WTC11 (cell line): ENCODE measurements at regions not wholly inside any gene's neighbourhood (a gene's known extent, or its start where the extent isn't known, plus 50 kb on each side); places are given as distances from the start of the nearest gene placed in this dataset.

Experiments used
- ATAC-seq: fragments of 200-7000 bp; cut with Tn5 transposase; 2 replicates; pipeline ENCODE4 v1.10.0; 2021; ENCODE audit warnings: mild to moderate bottlenecking, moderate library complexity
- CTCF ChIA-PET: fragments of 300-600 bp; sonication (Branson Sonifier 250); formaldehyde crosslinking; loops from one replicate; lab custom pipeline; 2021; ENCODE audit warnings: antibody characterized with exemption; lab: Charles Lee
- POLR2A ChIA-PET: fragments of 350-600 bp; sonication (Branson Sonifier 250); formaldehyde crosslinking; loops from one replicate; lab custom pipeline; 2021; ENCODE audit warnings: antibody characterized with exemption; lab: Charles Lee
- DNase-seq: peaks from one replicate; pipeline ENCODE4 v3.0.0; 2021; ENCODE audit warnings: low spot score
- H3K27ac Mint-ChIP-seq: 2 replicates; pipeline ENCODE4 v1.8.0; 2021; ENCODE audit warnings: mixed read lengths
- H3K27me3 Mint-ChIP-seq: 2 replicates; pipeline ENCODE4 v1.8.0; 2021; ENCODE audit warnings: low read depth, mild to moderate bottlenecking, moderate library complexity, mixed read lengths
- H3K36me3 Mint-ChIP-seq: 2 replicates; pipeline ENCODE4 v1.8.0; 2021; ENCODE audit warnings: mixed read lengths
- H3K4me1 Mint-ChIP-seq: 2 replicates; pipeline ENCODE4 v1.8.0; 2022; ENCODE audit warnings: mixed read lengths
- H3K4me3 Mint-ChIP-seq: 2 replicates; pipeline ENCODE4 v1.8.0; 2021; ENCODE audit warnings: mild to moderate bottlenecking, moderate library complexity, mixed read lengths
- H3K9me3 Mint-ChIP-seq: 2 replicates; pipeline ENCODE4 v1.8.0; 2021; ENCODE audit warnings: mixed read lengths
- EMX1 ChIP-seq: fragments of 250-450 bp; sonication (Bioruptor Pico); IDR thresholded peaks from 2 replicates; pipeline ENCODE4 v1.8.0; 2021; ENCODE audit warnings: mild to moderate bottlenecking
- ETV6 ChIP-seq: sonication (generic); formaldehyde crosslinking; IDR thresholded peaks from 2 replicates; pipeline ENCODE4 v1.8.1; 2022; ENCODE audit warnings: mild to moderate bottlenecking, missing genetic modification reagents
- FOXK1 ChIP-seq: sonication (generic); formaldehyde crosslinking; IDR thresholded peaks from 2 replicates; pipeline ENCODE4 v1.8.0; 2022; ENCODE audit warnings: mild to moderate bottlenecking, moderate library complexity, missing genetic modification reagents
- IRF2 ChIP-seq: sonication (generic); formaldehyde crosslinking; IDR thresholded peaks from 2 replicates; pipeline ENCODE4 v1.8.0; 2022; ENCODE audit warnings: low read depth, missing genetic modification reagents, borderline replicate concordance
- KAT7 ChIP-seq: sonication (generic); formaldehyde crosslinking; IDR thresholded peaks from 2 replicates; pipeline ENCODE4 v1.8.1; 2023; ENCODE audit warnings: missing genetic modification reagents, mild to moderate bottlenecking, borderline replicate concordance
- NR2C2 ChIP-seq: sonication (generic); formaldehyde crosslinking; IDR thresholded peaks from 2 replicates; pipeline ENCODE4 v1.8.0; 2022; ENCODE audit warnings: mild to moderate bottlenecking, missing genetic modification reagents
- SOX15 ChIP-seq: fragments of 250-450 bp; sonication (Bioruptor Pico); IDR thresholded peaks from 2 replicates; pipeline ENCODE4 v1.9.0; 2021; ENCODE audit warnings: mild to moderate bottlenecking
- TCF7 ChIP-seq: sonication (generic); formaldehyde crosslinking; IDR thresholded peaks from 2 replicates; pipeline ENCODE4 v1.8.0; 2022; ENCODE audit warnings: mild to moderate bottlenecking, low read depth, missing genetic modification reagents, moderate library complexity
- TEAD1 ChIP-seq: sonication (generic); formaldehyde crosslinking; IDR thresholded peaks from 2 replicates; pipeline ENCODE4 v1.8.0; 2022; ENCODE audit warnings: mild to moderate bottlenecking, missing genetic modification reagents
- ZNF121 ChIP-seq: sonication (generic); formaldehyde crosslinking; IDR thresholded peaks from 2 replicates; pipeline ENCODE4 v1.8.0; 2023; ENCODE audit warnings: missing genetic modification reagents
- ZNF396 ChIP-seq: fragments of 250-450 bp; sonication (Bioruptor Pico); IDR thresholded peaks from 2 replicates; pipeline ENCODE4 v1.8.0; 2021; ENCODE audit warnings: mild to moderate bottlenecking, moderate library complexity, borderline replicate concordance
- TF ChIP-seq, protein P1 (sequence below): sonication (generic); formaldehyde crosslinking; IDR thresholded peaks from 2 replicates; pipeline ENCODE4 v1.8.0; 2022; ENCODE audit warnings: mild to moderate bottlenecking, missing genetic modification reagents
- TF ChIP-seq, protein P2 (sequence below): sonication (generic); formaldehyde crosslinking; IDR thresholded peaks from 2 replicates; pipeline ENCODE4 v1.8.0; 2022; ENCODE audit warnings: missing genetic modification reagents
- TF ChIP-seq, protein P3 (sequence below): fragments of 200-600 bp; IDR thresholded peaks from 2 replicates; pipeline ENCODE4 v1.8.0; 2022; ENCODE audit warnings: antibody characterized with exemption
- TF ChIP-seq, protein P4 (sequence below): fragments of 250-450 bp; sonication (Bioruptor Pico); IDR thresholded peaks from 2 replicates; pipeline ENCODE4 v1.9.0; 2021; ENCODE audit warnings: mild to moderate bottlenecking
- TF ChIP-seq, protein P5 (sequence below): sonication (generic); formaldehyde crosslinking; IDR thresholded peaks from 2 replicates; pipeline ENCODE4 v1.8.1; 2023; ENCODE audit warnings: mild to moderate bottlenecking, missing genetic modification reagents, borderline replicate concordance
- TF ChIP-seq, protein P6 (sequence below): fragments of 250-450 bp; sonication (Bioruptor Pico); IDR thresholded peaks from 2 replicates; pipeline ENCODE4 v1.9.0; 2021; ENCODE audit warnings: mild to moderate bottlenecking

DNA sequence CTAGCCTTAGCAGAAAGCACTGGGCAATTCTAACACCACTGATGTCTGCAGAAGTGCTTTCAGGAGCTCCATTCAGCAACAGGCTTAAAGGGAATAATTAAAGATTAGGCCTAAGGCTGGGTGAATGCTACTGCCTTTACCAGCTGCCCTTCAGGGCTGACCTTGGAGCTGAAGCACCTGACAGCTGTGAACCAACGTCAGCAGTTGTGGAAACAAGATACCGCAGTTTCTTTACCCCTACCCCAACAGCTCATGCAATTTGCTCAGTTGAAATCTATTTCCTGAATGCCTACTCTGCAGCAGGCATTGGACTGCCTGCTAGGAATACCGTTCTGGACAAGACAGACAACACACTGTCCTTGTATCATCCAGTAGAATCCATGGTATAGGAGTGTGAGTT lies 51.5 kb upstream of the ADTRP start:
- Mint-ChIP-seq H3K4me3 (no peak overlapping the region), H3K27me3 (no peaks in the 10 kb centered on the region; the same call in 1 of the 2 replicates), H3K27ac (no peak overlapping the region), H3K36me3 (no peaks in the 10 kb centered on the region), H3K4me1 (peaks cover 15% of the 10 kb centered on the region)
- DNase-seq = no peak
- no peak for ATAC-seq
- TF ChIP-seq SOX15 (no peak), NR2C2 (CRISPR knock-in tag) (no peak), EMX1 (CRISPR knock-in tag) (no peak), KAT7 (CRISPR knock-in tag) (no peak), TCF7 (CRISPR knock-in tag) (no peak), ETV6 (CRISPR knock-in tag) (no peak), TEAD1 (CRISPR knock-in tag) (no peak), IRF2 (CRISPR knock-in tag) (no peak), ZNF396 (no peak), FOXK1 (CRISPR knock-in tag) (no peak), ZNF121 (no peak)
- TF ChIP-seq, protein P1, sequence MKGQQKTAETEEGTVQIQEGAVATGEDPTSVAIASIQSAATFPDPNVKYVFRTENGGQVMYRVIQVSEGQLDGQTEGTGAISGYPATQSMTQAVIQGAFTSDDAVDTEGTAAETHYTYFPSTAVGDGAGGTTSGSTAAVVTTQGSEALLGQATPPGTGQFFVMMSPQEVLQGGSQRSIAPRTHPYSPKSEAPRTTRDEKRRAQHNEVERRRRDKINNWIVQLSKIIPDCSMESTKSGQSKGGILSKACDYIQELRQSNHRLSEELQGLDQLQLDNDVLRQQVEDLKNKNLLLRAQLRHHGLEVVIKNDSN (CRISPR knock-in tag) = no peak
- TF ChIP-seq, protein P2, sequence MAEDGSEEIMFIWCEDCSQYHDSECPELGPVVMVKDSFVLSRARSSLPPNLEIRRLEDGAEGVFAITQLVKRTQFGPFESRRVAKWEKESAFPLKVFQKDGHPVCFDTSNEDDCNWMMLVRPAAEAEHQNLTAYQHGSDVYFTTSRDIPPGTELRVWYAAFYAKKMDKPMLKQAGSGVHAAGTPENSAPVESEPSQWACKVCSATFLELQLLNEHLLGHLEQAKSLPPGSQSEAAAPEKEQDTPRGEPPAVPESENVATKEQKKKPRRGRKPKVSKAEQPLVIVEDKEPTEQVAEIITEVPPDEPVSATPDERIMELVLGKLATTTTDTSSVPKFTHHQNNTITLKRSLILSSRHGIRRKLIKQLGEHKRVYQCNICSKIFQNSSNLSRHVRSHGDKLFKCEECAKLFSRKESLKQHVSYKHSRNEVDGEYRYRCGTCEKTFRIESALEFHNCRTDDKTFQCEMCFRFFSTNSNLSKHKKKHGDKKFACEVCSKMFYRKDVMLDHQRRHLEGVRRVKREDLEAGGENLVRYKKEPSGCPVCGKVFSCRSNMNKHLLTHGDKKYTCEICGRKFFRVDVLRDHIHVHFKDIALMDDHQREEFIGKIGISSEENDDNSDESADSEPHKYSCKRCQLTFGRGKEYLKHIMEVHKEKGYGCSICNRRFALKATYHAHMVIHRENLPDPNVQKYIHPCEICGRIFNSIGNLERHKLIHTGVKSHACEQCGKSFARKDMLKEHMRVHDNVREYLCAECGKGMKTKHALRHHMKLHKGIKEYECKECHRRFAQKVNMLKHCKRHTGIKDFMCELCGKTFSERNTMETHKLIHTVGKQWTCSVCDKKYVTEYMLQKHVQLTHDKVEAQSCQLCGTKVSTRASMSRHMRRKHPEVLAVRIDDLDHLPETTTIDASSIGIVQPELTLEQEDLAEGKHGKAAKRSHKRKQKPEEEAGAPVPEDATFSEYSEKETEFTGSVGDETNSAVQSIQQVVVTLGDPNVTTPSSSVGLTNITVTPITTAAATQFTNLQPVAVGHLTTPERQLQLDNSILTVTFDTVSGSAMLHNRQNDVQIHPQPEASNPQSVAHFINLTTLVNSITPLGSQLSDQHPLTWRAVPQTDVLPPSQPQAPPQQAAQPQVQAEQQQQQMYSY (CRISPR knock-in tag) = no peak
- TF ChIP-seq, protein P3, sequence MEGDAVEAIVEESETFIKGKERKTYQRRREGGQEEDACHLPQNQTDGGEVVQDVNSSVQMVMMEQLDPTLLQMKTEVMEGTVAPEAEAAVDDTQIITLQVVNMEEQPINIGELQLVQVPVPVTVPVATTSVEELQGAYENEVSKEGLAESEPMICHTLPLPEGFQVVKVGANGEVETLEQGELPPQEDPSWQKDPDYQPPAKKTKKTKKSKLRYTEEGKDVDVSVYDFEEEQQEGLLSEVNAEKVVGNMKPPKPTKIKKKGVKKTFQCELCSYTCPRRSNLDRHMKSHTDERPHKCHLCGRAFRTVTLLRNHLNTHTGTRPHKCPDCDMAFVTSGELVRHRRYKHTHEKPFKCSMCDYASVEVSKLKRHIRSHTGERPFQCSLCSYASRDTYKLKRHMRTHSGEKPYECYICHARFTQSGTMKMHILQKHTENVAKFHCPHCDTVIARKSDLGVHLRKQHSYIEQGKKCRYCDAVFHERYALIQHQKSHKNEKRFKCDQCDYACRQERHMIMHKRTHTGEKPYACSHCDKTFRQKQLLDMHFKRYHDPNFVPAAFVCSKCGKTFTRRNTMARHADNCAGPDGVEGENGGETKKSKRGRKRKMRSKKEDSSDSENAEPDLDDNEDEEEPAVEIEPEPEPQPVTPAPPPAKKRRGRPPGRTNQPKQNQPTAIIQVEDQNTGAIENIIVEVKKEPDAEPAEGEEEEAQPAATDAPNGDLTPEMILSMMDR = no peak
- TF ChIP-seq, protein P4, sequence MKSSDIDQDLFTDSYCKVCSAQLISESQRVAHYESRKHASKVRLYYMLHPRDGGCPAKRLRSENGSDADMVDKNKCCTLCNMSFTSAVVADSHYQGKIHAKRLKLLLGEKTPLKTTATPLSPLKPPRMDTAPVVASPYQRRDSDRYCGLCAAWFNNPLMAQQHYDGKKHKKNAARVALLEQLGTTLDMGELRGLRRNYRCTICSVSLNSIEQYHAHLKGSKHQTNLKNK (CRISPR knock-in tag) = no peak
- TF ChIP-seq, protein P5, sequence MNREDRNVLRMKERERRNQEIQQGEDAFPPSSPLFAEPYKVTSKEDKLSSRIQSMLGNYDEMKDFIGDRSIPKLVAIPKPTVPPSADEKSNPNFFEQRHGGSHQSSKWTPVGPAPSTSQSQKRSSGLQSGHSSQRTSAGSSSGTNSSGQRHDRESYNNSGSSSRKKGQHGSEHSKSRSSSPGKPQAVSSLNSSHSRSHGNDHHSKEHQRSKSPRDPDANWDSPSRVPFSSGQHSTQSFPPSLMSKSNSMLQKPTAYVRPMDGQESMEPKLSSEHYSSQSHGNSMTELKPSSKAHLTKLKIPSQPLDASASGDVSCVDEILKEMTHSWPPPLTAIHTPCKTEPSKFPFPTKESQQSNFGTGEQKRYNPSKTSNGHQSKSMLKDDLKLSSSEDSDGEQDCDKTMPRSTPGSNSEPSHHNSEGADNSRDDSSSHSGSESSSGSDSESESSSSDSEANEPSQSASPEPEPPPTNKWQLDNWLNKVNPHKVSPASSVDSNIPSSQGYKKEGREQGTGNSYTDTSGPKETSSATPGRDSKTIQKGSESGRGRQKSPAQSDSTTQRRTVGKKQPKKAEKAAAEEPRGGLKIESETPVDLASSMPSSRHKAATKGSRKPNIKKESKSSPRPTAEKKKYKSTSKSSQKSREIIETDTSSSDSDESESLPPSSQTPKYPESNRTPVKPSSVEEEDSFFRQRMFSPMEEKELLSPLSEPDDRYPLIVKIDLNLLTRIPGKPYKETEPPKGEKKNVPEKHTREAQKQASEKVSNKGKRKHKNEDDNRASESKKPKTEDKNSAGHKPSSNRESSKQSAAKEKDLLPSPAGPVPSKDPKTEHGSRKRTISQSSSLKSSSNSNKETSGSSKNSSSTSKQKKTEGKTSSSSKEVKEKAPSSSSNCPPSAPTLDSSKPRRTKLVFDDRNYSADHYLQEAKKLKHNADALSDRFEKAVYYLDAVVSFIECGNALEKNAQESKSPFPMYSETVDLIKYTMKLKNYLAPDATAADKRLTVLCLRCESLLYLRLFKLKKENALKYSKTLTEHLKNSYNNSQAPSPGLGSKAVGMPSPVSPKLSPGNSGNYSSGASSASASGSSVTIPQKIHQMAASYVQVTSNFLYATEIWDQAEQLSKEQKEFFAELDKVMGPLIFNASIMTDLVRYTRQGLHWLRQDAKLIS (CRISPR knock-in tag) = no peak
- TF ChIP-seq, protein P6, sequence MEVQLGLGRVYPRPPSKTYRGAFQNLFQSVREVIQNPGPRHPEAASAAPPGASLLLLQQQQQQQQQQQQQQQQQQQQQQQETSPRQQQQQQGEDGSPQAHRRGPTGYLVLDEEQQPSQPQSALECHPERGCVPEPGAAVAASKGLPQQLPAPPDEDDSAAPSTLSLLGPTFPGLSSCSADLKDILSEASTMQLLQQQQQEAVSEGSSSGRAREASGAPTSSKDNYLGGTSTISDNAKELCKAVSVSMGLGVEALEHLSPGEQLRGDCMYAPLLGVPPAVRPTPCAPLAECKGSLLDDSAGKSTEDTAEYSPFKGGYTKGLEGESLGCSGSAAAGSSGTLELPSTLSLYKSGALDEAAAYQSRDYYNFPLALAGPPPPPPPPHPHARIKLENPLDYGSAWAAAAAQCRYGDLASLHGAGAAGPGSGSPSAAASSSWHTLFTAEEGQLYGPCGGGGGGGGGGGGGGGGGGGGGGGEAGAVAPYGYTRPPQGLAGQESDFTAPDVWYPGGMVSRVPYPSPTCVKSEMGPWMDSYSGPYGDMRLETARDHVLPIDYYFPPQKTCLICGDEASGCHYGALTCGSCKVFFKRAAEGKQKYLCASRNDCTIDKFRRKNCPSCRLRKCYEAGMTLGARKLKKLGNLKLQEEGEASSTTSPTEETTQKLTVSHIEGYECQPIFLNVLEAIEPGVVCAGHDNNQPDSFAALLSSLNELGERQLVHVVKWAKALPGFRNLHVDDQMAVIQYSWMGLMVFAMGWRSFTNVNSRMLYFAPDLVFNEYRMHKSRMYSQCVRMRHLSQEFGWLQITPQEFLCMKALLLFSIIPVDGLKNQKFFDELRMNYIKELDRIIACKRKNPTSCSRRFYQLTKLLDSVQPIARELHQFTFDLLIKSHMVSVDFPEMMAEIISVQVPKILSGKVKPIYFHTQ (CRISPR knock-in tag) = no peak
- TF ChIP-seq, all 79 proteins: peak for 0
- ChIA-PET CTCF (no interaction called here), POLR2A (interaction anchor here (0.6 kb wide), 1 partner anchor 69 kb away, joined by 3 read pairs; no protein-coding TSS in a partner anchor)
- no peaks in the 10 kb centered on the region for H3K9me3 Mint-ChIP-seq
